HG03097 (cell line): ENCODE measurements at regions not wholly inside any gene's neighbourhood (a gene's known extent, or its start where the extent isn't known, plus 50 kb on each side); places are given as distances from the start of the nearest gene placed in this dataset.
"Not testable (repeated sequence)": the region's sequence is repeated elsewhere in the genome, so short reads cannot be mapped to it uniquely, and the experiment has no call there.

ENCODE experiments used
- ATAC-seq: cut with Tn5 transposase; IDR thresholded peaks from one replicate; pipeline ENCODE4 v1.9.1; 2021; ENCODE audit not compliant: unreplicated experiment, low FRiP score

DNA sequence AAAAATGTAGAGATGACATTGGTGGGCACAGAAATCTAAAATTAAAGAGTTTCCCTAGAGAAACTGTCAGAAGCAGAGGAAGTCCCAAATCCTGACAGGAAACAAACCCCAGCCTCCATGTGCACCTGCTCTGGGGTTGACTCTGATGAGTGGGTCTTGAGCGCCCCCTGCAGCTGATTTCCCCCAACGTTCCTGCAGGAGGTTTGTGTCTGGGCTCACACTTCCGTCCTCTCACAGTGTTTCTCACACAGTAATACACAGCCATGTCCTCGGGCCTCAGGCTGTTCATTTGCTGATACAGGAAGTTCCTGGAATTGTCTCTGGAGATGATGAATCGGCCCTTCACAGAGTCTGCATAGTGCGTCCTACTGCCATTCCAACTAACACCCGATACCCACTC is 670.1 kb downstream of the TMEM121 start:
- ATAC-seq: not testable (repeated sequence)

DNA sequence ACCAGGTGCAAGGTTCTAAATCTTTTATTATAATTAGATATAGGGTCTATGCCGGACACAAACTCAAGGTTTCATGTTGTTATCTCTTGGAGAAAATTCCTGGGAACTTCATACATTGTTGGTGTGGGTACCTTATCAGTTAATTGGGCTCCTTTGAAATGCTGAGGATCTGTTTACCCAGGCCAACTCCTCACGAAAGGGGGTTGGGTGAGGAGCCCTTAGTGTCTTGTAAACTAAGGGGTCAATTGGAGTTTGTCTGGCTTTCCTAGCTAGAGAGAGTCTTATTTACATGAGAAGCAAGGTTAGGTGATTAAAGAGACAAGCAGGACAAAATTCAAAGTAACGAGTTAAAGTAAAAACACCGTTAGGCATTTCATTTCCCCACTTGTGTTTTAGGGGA is 670.9 kb downstream of the TMEM121 start:
- not testable (repeated sequence) for ATAC-seq

DNA sequence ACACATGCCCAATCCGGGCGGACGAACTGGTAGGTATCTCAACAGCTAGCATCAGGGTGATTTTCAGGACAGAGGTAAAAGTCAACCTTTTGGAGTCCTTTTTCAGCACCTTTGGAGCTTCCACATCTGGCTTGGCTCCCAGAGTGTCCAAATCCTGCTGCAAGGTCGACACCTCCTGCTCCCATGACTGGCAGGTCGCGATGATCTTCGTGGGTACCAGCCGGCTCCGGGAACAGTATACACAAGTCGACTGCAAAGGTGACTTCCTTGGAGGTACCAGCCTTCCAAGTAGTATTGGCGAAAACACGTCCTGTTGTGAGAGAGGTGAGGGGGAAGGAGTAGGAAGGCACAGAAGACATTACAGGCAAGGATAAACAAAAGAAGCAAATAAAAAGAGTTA is 672.7 kb downstream of the TMEM121 start:
- no peak for ATAC-seq

DNA sequence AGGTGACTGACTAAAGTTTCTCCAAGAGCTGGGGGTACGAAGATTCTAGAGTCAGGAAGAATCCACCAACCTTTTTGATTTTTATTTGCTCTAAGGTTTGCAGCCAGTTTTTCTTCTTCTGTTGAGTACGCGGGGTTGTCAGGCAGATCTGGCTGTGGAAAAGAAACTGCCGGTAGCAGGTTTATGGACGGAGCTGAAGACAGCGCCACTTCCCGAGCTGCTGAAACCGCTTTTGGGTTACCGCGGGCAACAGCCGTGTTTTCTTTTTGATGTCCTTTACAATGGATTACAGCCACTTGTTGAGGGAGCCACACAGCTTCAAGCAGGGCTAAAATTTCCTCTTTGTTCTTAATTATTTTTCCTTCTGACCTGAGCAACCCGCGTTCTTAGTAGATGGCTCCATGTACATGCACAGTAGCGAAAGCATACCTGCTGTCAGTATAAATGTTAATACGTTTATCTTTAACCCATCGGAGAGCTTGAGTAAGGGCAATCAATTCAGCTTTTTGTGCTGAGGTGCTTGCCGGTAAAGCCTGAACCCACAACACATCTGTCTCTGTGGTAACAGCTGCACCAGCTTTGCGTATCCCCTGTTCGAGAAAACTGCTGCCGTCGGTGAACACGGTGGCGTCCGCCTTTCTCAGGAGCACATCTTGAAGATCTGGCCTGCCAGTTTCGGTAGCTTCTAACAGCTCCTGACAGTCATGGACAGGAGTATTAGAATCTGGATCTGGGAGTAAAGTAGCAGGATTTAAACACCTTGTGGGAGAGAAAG is 674.3 kb downstream of the TMEM121 start:
- no peak for ATAC-seq

DNA sequence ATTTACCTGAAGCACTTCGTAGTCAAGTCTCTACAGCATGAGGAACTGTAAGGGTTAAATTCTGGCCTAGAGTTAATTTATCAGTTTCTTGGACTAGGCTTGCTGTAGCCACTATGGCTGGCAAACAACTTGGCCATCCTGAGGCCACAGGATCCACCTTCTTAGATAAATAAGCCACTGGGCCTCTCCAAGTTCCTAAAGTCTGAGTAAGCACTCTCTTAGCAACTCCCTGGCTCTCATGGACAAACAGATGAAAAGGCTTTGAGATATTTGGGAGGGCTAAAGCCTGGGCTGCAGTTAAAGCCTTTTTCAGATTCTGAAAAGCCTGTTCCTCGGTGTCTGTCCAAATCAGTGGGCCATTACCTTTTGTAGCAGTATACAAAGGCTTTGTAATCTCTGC is 675.0 kb downstream of the TMEM121 start:
- no peak for ATAC-seq

DNA sequence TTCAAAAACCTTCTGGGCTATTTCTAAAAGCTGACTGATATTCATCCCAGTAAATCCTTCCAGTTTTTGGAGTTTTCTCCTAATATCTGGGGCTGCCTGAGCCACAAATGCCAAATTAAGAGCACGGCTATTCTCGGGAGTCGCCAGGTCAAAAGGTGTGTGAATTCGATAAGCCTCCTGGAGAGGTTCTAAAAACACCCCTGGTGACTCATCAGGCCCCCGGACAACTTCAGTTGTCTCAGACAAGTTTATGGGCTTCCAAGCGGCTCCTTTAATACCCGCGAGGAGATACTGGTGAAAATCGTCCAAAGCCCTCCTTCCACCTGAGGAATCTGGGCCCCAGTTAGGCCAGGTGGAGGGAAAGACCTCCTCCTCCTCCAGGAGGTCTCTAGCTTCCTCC is 677.1 kb downstream of the TMEM121 start:
- no peak for ATAC-seq

DNA sequence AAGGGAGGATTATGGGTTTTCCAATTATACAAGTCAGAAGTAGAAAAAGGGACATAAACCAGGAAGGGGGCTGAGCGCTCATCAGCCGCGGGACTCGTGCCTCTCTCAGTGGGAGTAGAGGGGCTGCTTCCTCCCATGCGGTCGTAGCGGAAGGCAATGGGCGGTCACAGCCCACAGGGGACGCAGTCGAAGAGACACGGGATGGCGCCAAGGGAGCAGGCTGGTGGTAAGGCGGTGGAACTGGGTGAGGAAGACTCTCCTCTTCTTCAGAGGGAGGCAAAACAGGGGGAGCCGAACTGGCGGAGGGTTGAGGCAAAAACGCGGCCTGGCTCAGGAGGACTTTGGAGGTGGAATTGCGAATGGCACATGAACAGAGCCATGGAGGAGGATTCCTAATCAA is 677.7 kb downstream of the TMEM121 start:
- ATAC-seq: no peak

DNA sequence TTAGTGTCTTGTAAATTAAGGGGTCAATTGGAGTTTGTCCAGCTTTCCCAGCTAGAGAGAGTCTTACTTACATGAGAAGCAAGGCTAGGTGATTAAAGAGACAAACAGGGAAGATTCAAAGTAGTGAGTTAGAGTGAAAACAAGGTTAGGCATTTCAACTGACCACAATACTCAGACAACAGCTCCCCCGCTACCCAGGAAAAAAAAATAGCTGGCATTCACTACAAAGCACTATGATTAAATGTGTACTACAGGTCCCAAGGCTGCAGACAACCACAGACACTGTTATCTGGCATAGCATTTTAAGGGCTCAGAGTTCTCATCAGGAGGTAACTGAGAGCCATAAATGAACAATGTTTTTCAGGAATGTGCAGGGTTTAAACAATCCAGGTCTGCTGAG is 680.9 kb downstream of the TMEM121 start:
- no peak for ATAC-seq

DNA sequence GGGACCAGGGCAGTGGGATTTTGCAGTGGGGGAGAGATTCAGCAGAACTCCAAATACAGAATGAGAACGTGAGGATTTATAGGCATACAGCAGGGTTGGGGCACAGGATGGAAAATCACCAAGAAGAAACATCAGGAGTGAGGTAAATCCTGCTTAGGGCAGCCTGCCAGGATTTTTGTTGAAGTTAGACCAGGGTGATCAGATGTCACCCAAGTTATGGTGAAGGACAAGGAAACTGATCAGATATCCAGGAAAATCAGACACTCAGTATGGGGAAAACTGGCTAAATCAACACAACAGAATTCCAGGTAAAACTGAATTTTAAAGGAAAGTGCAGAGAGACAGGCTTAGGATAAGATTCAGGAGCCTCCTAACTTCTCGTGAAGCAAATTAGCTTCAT is 682.4 kb downstream of the TMEM121 start:
- no peak for ATAC-seq

DNA sequence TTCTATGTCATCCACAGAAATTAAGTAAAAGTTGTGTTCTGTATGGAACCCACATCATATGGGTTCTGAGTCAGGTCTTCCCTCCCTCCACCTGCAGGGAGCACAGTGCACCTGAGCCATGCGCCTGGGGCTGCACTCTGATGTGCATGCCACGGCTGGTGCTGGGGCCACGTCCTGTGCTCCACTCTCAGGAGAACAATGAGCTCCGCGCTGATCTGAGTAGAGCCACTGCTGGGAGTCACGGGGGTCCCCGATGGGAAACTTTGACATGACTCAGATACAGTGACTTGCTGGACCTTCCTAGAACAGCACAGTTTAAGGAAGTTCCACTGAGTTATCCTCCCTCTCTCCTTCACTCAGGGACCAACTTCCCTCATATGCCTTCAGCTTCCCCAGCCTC is 683.4 kb downstream of the TMEM121 start:
- ATAC-seq: no peak

DNA sequence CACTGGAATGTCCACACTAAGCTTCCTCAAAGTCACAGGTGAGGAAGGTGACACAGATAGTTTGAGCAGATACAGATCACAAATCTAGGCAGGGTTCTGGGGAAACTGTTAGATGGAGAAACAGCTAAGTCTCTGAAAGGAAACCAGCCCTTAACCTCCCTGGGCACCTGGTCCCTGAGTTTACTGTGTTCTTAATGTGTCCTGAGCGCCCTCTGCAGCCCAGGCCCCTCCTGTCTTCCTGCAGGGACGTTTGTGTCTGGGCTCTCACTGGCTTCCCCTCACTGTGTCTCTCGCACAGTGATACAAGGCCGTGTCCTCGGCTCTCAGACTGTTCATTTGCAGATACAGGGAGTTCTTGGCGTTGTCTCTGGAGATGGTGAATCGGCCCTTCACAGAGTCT is 684.3 kb downstream of the TMEM121 start:
- ATAC-seq: no peak

DNA sequence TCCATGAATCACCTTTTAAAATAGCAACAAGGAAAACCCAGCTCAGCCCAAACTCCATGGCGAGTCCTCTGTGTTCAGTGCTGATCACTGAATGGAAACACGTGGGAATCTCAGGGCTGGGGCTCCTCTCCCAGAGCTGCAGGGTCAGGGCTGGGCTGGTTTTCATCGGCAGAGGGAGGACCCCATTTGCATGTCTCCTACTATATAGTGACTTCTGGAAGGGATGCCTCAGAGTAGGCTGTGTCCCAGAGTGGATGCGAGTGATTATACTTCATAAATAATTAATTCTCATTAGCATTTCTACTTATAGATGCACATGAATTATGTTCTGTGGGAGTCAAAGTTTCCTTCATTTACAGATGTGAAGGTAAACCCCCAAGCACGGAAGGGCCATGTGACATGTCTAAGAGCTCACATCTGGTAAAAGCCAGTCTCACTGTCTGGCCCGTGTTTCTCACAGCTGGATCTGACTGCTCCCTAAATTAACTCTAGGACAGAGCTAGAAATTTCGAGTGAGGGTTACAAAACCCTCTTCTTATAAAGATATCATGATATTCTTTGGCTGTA is 685.0 kb downstream of the TMEM121 start:
- ATAC-seq: no peak

DNA sequence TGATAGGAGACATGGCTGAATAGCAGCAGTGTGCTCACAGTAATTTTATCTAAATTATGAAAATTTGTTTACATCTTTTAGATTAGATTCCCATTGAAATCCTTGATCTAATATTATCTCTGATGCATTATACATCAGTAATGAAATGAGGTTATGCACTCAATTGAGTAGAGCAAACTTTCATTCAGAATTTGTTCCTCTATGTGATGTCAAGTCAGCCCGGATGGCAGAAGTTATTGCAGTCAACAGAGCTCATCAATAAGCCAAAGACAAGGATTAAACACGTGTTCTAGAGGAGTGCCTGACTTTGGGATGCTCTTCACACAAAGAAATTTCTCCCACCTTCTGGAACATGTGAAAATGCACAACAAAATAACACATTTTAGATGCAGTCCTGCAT is 688.8 kb downstream of the TMEM121 start:
- ATAC-seq: no peak

DNA sequence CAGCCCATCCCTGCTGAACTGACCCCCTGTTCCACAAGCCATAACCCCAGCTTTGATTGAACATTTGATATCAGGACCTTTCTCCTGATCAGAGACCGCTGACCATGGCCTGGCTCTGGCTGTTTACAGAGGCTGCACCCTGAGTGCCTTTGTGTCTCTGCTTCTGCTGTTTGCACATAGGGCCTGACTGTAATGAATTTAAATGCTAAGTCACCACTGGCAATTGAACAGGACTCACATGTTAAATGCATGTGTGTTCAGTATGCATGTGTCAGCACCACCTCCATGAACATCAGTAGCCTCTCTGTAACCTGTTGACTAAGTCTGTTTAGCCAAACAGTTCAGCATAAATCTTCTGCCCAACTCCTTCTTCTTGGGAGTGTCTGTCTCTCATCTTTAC is 690.3 kb downstream of the TMEM121 start:
- ATAC-seq: no peak

DNA sequence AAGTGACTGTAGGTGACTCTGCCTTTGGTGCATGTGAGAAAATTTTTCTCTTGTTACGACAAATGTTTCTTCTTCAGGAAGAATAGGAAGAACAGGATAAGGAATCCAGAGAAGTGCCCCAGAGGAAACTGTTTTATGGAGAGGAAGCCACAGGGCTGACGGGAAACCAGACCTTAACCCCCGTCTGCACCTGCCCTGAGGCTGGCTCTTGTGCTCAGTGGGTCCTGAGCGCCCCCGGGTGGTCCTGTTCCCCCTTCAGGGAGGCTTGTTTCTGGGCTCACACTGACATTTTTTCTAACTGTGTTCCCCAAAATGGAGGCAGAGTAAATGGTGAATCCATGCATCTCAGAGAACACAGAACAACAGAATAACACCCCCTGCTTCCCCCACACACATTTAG is 691.8 kb downstream of the TMEM121 start:
- no peak for ATAC-seq

DNA sequence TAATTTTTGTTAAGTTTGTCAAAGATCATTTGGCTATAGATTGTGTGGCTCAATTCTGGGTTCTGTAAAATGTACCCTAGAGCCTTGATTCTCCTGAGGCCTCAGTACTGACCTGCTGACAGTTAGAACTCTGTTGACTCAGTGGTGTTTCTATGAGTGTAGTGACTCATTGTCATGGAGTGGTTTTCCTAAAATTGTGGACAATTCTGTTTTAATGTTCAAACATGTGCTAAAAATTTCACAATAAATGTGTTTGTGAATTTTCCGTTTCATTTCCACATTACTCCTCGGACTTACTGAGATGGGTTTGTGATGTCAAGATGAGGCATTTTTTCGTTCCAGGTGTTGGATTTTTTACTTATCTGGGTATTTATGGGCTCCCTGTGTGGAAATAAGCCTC is 695.9 kb downstream of the TMEM121 start:
- no peak for ATAC-seq

DNA sequence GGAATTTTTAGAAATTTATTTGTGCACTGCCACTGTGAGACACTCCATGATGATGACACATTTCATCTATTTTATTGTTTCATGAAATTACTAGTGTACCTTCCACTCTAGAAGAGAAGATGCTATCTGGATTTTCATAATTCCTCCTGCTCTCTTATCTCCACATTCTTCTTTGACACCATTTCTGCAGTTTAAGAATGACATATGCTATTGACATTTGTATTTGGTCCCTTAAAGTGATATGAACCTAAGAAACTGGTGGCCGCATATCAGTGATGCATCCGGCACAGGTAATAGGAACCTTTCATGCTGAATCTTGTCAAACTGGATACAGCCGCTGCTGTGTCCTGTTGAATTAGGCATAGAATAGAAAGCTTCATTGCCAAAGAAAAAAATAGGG is 696.3 kb downstream of the TMEM121 start:
- no peak for ATAC-seq

DNA sequence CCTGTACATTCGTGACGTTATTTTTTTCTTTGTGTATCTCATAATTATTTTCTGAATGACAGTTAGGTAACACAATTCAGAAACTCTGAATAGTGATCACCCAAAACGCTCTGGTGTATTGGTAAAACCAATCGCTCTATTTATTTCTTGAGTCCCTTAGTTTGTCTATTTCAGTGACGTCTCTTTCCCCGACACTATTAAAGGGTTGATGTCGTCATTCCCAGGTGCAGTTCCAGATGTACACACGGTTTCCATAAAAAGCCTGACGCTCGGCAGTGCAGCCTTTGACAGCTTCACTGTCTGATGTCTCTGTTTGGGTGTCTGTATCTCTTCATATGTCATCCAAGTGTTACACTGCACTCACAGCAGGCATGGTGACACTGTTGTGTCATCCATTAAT is 701.4 kb downstream of the TMEM121 start:
- no peak for ATAC-seq

DNA sequence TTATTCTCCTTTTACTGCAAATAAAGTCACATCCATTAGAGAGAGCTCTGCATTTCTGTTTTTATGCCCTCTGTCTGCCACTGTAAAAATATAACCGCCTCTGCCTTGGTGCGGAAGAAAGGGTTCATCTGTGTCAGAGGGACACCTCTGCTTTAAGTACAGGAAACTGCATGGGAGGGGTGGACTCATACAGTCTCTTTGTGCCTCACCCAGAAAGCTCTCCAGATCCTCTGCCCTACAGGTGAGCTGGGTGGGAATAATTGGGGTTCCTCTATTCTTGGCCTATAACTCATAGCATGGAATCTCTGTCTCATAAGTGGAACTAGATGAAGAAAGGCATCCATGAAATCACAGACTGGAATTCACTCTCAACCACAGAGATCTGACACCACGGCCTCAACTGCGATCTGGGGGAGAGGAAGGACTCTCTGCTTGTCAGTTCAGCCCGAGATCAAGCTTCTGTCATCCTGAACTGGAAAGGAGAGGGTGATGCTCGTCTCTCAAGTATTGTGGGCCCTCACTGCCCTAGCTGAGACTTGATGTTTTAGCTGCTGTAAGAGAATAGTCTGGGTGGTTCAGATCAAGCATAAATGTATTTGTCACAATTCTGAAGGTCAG is 702.3 kb downstream of the TMEM121 start:
- ATAC-seq: no peak

DNA sequence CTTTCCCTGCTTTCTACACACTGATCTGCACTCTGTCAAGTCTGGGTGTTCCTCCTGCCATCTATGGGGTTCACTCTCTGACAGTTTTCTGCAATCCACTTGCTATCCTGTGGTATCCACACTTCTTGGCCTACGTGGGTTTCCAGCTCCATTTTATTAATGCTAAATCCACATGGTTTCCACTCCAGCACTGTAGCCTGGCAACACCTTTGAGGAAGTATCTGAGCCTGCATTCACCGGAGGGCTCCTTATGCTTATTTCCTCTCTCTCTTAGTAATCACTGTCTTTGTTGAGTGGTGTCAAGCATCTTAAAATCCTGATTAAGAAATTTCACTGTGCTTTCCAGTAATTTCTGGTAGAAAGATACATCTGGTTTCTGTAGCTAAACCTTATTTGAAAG is 703.7 kb downstream of the TMEM121 start:
- no peak for ATAC-seq

DNA sequence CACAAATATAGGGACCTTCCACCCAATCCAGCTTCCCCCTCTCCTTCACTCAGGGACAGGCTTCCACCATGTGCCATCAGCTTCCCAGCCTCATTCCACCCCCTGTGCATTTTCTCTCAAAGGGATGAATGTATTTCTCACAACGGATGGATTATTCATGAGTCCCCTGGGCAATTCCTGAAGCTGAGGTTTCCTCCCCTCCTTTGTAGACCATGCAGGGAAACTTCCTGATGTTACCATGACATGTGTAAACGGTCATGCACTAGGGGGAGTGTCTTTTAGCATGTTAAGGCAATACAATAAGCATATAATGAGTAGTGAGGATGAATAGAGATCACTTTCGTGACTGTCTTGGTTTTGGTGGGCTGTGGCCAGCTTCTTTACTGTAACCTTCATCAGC is 706.8 kb downstream of the TMEM121 start:
- not testable (repeated sequence) for ATAC-seq
